RWPE2 (cell line): ENCODE measurements at regions not wholly inside any gene's neighbourhood (a gene's known extent, or its start where the extent isn't known, plus 50 kb on each side); places are given as distances from the start of the nearest gene placed in this dataset.

Experiments used
- ATAC-seq: fragments of 200-7000 bp; cut with Tn5 transposase; 3 replicates; pipeline ENCODE4 v1.9.1; 2021; ENCODE audit warnings: low read depth
- DNase-seq: peaks from one replicate; pipeline ENCODE4 v3.0.0-alpha.2; 2020; ENCODE audit warnings: low spot score
- H3K27ac ChIP-seq: fragments of 450-650 bp; 2 replicates; pipeline ENCODE4 v1.5.1; 2017; ENCODE audit warnings: mild to moderate bottlenecking; ENCODE audit not compliant: poor library complexity, severe bottlenecking
- H3K27me3 ChIP-seq: fragments of 250-450 bp; sonication (Bioruptor Pico); 2 replicates; pipeline ENCODE4 v1.5.1; 2021; ENCODE audit warnings: mild to moderate bottlenecking, moderate library complexity; ENCODE audit not compliant: insufficient read depth, poor library complexity, severe bottlenecking
- H3K36me3 ChIP-seq: fragments of 250-450 bp; sonication (Bioruptor Pico); 2 replicates; pipeline ENCODE4 v1.5.1; 2020; ENCODE audit warnings: low read depth, mild to moderate bottlenecking, moderate library complexity
- H3K4me1 ChIP-seq: fragments of 250-450 bp; sonication (Bioruptor Pico); 2 replicates; pipeline ENCODE4 v1.5.1; 2021; ENCODE audit warnings: mild to moderate bottlenecking, moderate library complexity; ENCODE audit not compliant: insufficient read depth, poor library complexity, severe bottlenecking
- H3K4me3 ChIP-seq: fragments of 250-450 bp; sonication (Bioruptor Pico); 2 replicates; pipeline ENCODE4 v1.5.1; 2021; ENCODE audit warnings: mild to moderate bottlenecking, moderate library complexity; ENCODE audit not compliant: severe bottlenecking
- H3K9me3 ChIP-seq: fragments of 250-450 bp; sonication (Bioruptor Pico); 2 replicates; pipeline ENCODE4 v1.5.1; 2021; ENCODE audit warnings: mild to moderate bottlenecking, moderate library complexity; ENCODE audit not compliant: severe bottlenecking
- TF ChIP-seq, protein P1 (sequence below): fragments of 450-650 bp; IDR thresholded peaks from one replicate; pipeline ENCODE4 v1.5.1; 2017; ENCODE audit warnings: mild to moderate bottlenecking, moderate library complexity; ENCODE audit not compliant: poor library complexity, severe bottlenecking

DNA sequence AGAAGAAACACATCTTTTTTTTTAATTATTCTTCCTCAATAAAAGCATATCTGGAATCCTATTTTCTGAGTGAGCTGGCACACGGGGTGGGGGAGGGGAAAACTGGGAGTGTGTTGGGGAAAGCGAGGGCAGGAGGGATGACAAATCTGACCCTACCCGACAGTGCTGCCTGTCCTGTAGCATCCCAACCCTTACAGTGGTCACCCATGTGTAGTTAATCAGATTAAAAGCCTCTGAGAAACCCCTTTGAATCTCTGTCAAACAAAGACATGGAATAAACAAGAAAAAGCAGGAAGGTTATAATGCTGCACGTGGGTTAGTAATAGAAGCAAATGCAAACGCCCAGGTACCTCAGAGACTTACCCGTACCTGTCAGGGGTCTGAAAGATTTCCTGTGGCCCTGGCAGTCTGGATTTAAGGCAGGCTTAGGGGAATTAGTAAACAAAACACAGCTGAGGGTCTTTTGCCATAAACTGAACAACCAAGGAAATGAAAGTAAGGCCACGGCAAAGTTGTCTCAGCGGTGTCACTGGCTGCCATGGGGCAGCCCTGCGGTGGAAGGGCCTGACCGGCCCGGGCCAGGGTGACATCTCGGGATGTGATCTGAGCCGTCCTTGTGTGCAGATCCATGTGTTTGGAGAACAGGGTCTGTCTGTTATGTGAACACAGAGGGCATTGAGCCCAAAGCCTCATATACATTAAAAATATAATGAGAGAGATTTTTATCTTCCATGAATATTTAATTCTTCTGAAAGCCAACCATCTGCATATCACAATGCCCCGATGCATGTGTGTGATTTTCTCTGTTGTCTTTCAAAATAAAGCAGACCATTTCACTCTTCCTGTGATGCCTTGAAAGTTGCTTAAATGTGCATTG, 308.2 kb downstream of the ZNF608 start:
- DNase-seq (no peak), ATAC-seq (no peak)
- H3K27me3 ChIP-seq = no peaks in the 10 kb centered on the region
- H3K4me3 ChIP-seq = no peak overlapping the region
- no peaks in the 10 kb centered on the region for H3K36me3 ChIP-seq
- no peak overlapping the region for H3K27ac ChIP-seq
- H3K9me3 ChIP-seq = no peaks in the 10 kb centered on the region
- TF ChIP-seq, protein P1, sequence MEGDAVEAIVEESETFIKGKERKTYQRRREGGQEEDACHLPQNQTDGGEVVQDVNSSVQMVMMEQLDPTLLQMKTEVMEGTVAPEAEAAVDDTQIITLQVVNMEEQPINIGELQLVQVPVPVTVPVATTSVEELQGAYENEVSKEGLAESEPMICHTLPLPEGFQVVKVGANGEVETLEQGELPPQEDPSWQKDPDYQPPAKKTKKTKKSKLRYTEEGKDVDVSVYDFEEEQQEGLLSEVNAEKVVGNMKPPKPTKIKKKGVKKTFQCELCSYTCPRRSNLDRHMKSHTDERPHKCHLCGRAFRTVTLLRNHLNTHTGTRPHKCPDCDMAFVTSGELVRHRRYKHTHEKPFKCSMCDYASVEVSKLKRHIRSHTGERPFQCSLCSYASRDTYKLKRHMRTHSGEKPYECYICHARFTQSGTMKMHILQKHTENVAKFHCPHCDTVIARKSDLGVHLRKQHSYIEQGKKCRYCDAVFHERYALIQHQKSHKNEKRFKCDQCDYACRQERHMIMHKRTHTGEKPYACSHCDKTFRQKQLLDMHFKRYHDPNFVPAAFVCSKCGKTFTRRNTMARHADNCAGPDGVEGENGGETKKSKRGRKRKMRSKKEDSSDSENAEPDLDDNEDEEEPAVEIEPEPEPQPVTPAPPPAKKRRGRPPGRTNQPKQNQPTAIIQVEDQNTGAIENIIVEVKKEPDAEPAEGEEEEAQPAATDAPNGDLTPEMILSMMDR = no peak
- no peaks in the 10 kb centered on the region for H3K4me1 ChIP-seq

DNA sequence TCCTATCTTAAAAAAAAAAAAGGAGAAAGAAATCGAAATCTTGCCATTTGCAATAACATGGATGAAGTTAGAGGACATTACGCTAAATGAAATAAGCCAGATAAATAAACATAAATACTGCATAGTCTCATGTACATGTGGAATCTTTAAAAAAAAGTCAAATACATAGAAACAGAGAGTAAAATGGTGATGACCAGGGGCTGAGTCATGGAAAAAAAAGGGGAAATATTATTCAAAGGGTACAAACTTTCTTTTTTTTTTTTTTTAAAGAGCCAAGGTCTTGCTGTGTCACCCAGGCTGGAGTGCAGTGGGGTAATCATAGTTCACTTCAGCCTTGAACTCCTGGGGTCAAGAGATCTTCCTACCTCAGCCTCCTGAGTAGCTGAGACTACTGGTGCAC, 310.1 kb downstream of the ZNF608 start:
- TF ChIP-seq, protein P1 = no peak
- Histone ChIP-seq H3K9me3 (no peaks in the 10 kb centered on the region), H3K27ac (no peak overlapping the region), H3K27me3 (no peaks in the 10 kb centered on the region), H3K36me3 (no peaks in the 10 kb centered on the region), H3K4me1 (no peaks in the 10 kb centered on the region), H3K4me3 (no peak overlapping the region)
- no peak for DNase-seq
- no peak for ATAC-seq

DNA sequence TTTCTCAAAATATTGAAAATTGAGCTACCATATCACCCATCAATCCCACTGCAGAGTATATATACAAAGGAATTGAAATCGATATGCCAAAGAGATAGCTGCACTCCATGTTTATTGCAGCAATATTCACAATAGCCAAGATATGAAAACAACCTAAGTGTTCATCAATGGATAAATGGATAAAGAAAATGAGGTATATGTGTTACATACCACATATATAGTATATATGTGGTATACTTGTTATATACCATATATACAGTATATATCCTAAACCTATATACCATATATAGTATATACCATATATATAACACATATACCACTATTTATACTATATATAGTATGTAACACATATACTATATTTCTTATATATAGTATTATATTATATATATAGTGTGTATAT, 313.3 kb downstream of the ZNF608 start:
- H3K27me3 ChIP-seq = no peaks in the 10 kb centered on the region

GRCh38 chr5:124421584-124421983, 324.9 kb downstream of the ZNF608 start:
- H3K4me3 ChIP-seq = no peak overlapping the region
- DNase-seq (no peak), ATAC-seq (no peak)
- no peaks in the 10 kb centered on the region for H3K4me1 ChIP-seq
- TF ChIP-seq, protein P1 = no peak
- no peak overlapping the region for H3K27ac ChIP-seq
- H3K36me3 ChIP-seq = no peaks in the 10 kb centered on the region
- no peaks in the 10 kb centered on the region for H3K27me3 ChIP-seq
- peaks cover 2% of the 10 kb centered on the region for H3K9me3 ChIP-seq

More for the DNA sequence above, 313.3 kb downstream of the ZNF608 start:
- DNase-seq (no peak), ATAC-seq (no peak)
- TF ChIP-seq, protein P1 = no peak
- H3K4me1 ChIP-seq = no peaks in the 10 kb centered on the region
- no peaks in the 10 kb centered on the region for H3K36me3 ChIP-seq
- H3K9me3 ChIP-seq = no peaks in the 10 kb centered on the region
- H3K4me3 ChIP-seq = no peak overlapping the region
- H3K27ac ChIP-seq = no peak overlapping the region

- TF ChIP-seq, protein P1 = no peak
- no peak overlapping the region for H3K27ac ChIP-seq
- no peaks in the 10 kb centered on the region for H3K4me1 ChIP-seq
- H3K36me3 ChIP-seq = no peaks in the 10 kb centered on the region
- no peaks in the 10 kb centered on the region for H3K27me3 ChIP-seq
- DNase-seq = no peak
- no peak for ATAC-seq
- H3K9me3 ChIP-seq = peaks cover 2% of the 10 kb centered on the region
- H3K4me3 ChIP-seq = no peak overlapping the region
Measured at GRCh38 chr5:124420952-124421351, 325.5 kb downstream of the ZNF608 start.
